LoVo (cell line): ENCODE measurements at regions not wholly inside any gene's neighbourhood (a gene's known extent, or its start where the extent isn't known, plus 50 kb on each side); places are given as distances from the start of the nearest gene placed in this dataset.
"Not testable (repeated sequence)": the region's sequence is repeated elsewhere in the genome, so short reads cannot be mapped to it uniquely, and the experiment has no call there.

ENCODE experiments used
- DNase-seq: peaks from one replicate; pipeline ENCODE4 v3.0.0-alpha.2; 2016; ENCODE audit warnings: low spot score

DNA sequence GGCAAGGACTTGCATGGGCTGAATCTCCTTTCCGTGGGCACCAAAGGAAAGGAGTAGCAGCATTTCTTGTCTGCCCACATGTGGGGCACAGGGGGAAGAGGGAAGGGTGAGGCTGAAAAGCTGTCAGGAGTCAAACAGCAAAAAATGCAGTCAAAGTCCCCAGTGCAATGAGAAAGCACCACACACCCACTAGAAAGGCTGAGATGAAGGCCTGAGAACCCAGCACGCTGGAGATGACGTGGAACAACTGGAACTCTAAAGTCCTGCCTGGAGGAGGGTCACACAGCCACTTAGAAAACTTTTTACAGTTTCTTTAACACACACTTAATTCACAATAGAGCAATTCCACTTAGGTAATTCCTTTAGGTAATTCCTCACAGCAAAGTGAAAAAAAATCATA, 94.6 kb upstream of the IGFBPL1 start:
- no peak for DNase-seq

DNA sequence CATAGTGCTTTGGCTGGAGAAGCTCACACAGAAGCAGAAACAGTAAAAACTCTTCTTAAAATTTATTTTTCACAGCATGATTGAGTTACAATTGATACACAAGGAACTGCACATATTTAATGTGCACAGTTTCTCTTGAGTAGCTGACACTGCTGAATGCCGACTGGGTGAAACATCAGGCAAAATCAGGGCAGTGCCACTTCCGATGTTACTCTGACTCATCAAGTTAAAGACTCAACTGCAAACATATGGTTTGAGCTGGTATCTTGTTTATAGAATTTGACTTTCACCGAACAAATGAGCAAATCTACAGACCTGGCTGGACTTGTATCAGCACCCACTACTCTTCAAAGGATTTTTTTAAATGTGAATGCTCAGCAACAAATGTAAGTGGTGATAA, 92.0 kb upstream of the IGFBPL1 start:
- peak; percentile 19 for DNase-seq

- DNase-seq, result not testable (repeated sequence)
Observed at GRCh38 chr9:38515055-38515454, 90.8 kb upstream of the IGFBPL1 start.

DNA sequence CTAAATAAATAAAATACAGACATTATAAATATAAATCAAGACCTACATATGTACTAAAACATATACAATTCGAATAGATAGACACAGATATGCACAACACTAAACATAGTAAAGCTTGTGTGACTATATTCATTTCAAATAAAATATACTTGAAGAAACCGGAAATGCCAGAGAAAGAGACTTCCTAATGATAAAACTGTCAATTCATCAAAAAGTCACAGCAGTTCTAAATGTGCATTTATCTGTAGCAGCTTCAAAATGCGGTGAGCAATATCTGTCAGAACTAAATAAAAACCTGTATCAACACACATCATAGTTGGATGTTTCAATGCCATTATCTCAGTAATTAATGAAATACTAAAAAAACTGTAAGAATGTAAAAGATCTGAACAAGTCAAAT, 86.1 kb upstream of the IGFBPL1 start:
- not testable (repeated sequence) for DNase-seq

GRCh38 chr9:38507587-38507986, 83.3 kb upstream of the IGFBPL1 start:
- DNase-seq, result no peak

- DNase-seq, result not testable (repeated sequence)
Observed at GRCh38 chr9:38500171-38500570, 75.9 kb upstream of the IGFBPL1 start.

- not testable (repeated sequence) for DNase-seq
Observed at GRCh38 chr9:38498551-38498950, 74.3 kb upstream of the IGFBPL1 start.

DNA sequence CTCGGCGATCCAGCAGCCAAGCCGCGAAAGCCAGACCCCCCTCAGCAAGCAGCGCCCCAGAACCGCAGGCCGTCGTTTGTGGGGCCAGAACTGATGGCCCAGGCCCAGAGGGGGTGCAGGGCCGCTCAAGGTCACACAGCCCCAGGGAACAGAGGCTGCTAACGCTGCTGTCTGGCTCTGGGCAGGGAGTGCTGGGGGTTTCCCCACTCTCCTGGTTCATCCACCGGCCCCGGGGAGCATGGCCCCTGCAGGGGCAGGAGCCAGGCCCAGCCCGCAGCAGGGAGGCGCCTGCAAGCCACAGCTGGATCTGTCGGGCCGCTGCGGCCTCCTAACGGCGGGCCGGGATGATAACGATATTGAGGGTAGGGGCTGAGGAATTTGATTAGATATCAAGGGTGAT, 64.8 kb upstream of the IGFBPL1 start:
- no peak for DNase-seq

DNA sequence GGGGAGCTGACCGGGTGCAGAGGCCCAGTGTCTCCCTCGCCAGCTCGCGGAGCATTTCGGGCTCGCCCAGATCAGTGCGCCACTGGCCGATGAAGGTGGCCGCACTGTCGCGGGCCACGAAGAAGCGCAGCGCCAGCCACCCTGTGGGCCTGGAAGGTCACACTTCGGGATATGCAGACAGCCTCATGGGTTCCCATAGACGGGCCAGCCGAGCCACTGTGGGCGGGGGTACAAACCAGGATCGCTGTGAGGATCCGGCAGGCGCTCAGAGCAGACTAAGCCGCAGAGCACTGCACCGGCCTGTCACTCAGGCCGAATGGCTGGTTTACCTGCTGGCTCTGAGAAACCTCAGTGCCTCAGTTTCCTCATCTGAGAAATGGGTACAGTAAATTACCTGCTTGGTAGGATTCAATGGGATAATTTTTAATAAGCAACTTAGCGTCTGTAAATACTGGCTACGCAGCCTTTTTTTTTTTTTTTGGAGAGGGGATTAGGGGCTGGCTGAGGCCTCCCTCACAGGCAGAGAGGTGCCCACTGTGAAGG, 64.0 kb upstream of the IGFBPL1 start:
- no peak for DNase-seq

GRCh38 chr9:38487418-38488155, 63.3 kb upstream of the IGFBPL1 start:
- not testable (repeated sequence) for DNase-seq

GRCh38 chr9:38486837-38487236, 62.6 kb upstream of the IGFBPL1 start:
- no peak for DNase-seq

DNA sequence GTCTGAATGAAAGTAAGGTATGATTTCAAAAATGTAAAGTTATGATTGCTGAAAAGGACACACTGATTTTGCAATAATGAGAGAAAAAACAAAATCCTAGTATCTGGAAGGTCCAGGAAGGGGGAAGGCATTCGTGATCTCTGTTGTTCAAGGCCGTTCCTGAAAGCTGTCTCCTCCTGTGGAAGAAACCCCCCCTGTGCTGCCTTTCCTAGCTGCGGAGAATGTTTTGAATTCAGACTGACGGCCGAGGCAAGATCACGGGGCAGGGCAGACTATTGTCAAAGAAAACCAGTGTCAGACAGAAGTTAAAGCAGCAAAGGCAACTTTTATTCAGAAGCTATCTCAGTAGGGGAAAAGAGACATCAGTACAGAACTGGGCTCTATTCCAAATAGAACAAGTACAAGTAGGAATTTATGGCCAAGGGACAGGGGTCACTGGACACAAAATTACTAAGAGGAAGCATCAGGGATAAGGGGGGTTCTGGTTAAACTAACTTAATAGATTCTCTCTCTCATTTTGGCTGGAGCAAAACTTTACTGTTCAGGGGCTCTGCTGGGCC, 61.9 kb upstream of the IGFBPL1 start:
- no peak for DNase-seq

DNA sequence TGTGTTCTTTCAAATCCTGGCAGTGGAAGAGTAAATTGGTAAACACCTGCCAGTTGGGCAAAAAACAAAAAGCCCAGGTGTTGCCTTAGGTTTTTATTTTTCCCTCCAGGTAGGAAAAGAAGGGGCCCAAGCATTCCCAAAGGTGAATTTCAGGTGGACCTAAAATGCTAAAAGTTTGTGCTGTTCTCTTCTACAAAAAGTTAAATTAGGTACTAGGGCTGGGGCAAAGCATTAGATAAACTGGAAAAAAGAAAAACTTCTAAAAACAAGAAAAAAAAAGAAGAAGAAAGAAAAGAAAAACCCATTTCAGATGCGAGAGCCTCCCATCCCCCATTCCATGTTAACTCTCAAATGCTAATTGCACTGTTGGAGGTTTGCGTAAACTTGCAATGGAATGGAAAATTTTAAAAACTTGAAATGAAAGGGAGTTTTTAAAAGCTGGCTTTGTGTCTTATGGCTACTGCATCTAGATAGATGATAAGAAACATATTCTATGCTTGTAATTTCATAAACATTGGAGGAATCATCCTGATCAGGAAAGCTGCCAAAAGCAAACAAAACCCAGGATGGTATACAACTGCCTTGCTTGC, 59.9 kb upstream of the IGFBPL1 start:
- not testable (repeated sequence) for DNase-seq

GRCh38 chr9:38482918-38483592, 58.8 kb upstream of the IGFBPL1 start:
- no peak for DNase-seq

DNA sequence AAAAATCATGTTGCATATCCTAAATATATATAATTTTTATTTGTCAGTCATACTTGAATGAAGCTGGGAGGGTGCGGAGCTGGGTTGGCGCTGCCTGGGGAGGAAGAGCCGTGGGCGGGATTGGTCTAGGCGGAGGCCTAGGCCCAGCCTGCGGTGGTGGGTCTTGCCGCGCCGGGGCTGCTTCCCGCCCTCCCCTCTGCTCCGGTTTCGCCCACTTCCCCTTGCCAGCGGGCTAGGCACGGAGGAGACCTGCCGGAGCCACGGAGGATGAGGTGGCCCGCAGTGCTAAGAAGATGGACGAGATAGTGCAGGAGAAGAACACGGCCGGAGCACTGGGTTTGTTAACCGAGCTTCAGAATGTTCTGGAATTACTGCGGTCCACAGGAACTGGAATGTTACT, 54.0 kb upstream of the IGFBPL1 start:
- DNase-seq, result no peak

- not testable (repeated sequence) for DNase-seq
Observed at GRCh38 chr9:38474476-38474875, 50.2 kb upstream of the IGFBPL1 start.
